HEK293 (cell line): ENCODE measurements at regions not wholly inside any gene's neighbourhood (a gene's known extent, or its start where the extent isn't known, plus 50 kb on each side); places are given as distances from the start of the nearest gene placed in this dataset.

ENCODE experiments used
- FEZF1 ChIP-seq: fragments of 450-650 bp; formaldehyde crosslinking; IDR thresholded peaks from 2 replicates; pipeline ENCODE4 v1.5.1; 2016; ENCODE audit warnings: missing biosample characterization, missing genetic modification characterization
- GLI4 ChIP-seq: fragments of 450-650 bp; formaldehyde crosslinking; IDR thresholded peaks from 2 replicates; pipeline ENCODE4 v1.5.1; 2016; ENCODE audit warnings: missing biosample characterization, missing genetic modification characterization
- OSR2 ChIP-seq: fragments of 450-650 bp; formaldehyde crosslinking; IDR thresholded peaks from 2 replicates; pipeline ENCODE4 v1.5.1; 2016; ENCODE audit warnings: missing biosample characterization, missing genetic modification characterization
- SCRT2 ChIP-seq: fragments of 450-650 bp; formaldehyde crosslinking; IDR thresholded peaks from 2 replicates; pipeline ENCODE4 v1.5.1; 2016; ENCODE audit warnings: missing biosample characterization, missing genetic modification characterization
- SP2 ChIP-seq: fragments of 450-650 bp; formaldehyde crosslinking; IDR thresholded peaks from 2 replicates; pipeline ENCODE4 v1.5.1; 2016; ENCODE audit warnings: missing biosample characterization, missing genetic modification characterization
- SP7 ChIP-seq: fragments of 450-650 bp; formaldehyde crosslinking; IDR thresholded peaks from 2 replicates; pipeline ENCODE4 v1.5.1; 2016; ENCODE audit warnings: missing biosample characterization, missing genetic modification characterization
- ZFP69B ChIP-seq: fragments of 450-650 bp; formaldehyde crosslinking; IDR thresholded peaks from 2 replicates; pipeline ENCODE4 v1.5.1; 2016; ENCODE audit warnings: missing biosample characterization, missing genetic modification characterization
- ZNF274 ChIP-seq, 2 experiments: fragments of 200-500 bp in 1 of 2; fragments of 450-650 bp in 1 of 2; sonication (Bioruptor generic) in 1 of 2; formaldehyde crosslinking in 1 of 2; IDR thresholded peaks; 2 replicates each; pipeline versions ENCODE4 v1.5.1 to v1.6.1; 2014 to 2016; ENCODE audit warnings: borderline replicate concordance in 1 of 2, inconsistent platforms in 1 of 2, low read length in 1 of 2, missing biosample characterization in 1 of 2, missing genetic modification characterization in 1 of 2
- ZNF394 ChIP-seq: fragments of 450-650 bp; formaldehyde crosslinking; IDR thresholded peaks from 2 replicates; pipeline ENCODE4 v1.5.1; 2016; ENCODE audit warnings: missing biosample characterization, missing genetic modification characterization, mild to moderate bottlenecking, moderate library complexity, borderline replicate concordance
- ZNF501 ChIP-seq: fragments of 450-650 bp; formaldehyde crosslinking; IDR thresholded peaks from 2 replicates; pipeline ENCODE4 v1.5.1; 2016; ENCODE audit warnings: missing biosample characterization, missing genetic modification characterization
- ZNF555 ChIP-seq: fragments of 450-650 bp; formaldehyde crosslinking; conservative IDR thresholded peaks from 2 replicates; pipeline ENCODE4 v1.5.1; 2017; ENCODE audit warnings: missing biosample characterization, mild to moderate bottlenecking, missing genetic modification characterization, inconsistent platforms
- ZNF558 ChIP-seq: fragments of 450-650 bp; formaldehyde crosslinking; IDR thresholded peaks from 2 replicates; pipeline ENCODE4 v1.5.1; 2016; ENCODE audit warnings: missing biosample characterization, missing genetic modification characterization
- ZNF624 ChIP-seq: fragments of 450-650 bp; formaldehyde crosslinking; IDR thresholded peaks from 2 replicates; pipeline ENCODE4 v1.5.1; 2017; ENCODE audit warnings: missing biosample characterization, missing genetic modification characterization
- ZNF654 ChIP-seq: fragments of 450-650 bp; formaldehyde crosslinking; IDR thresholded peaks from 2 replicates; pipeline ENCODE4 v1.5.1; 2016; ENCODE audit warnings: low read depth, missing biosample characterization, missing genetic modification characterization
- ZNF670 ChIP-seq: fragments of 450-650 bp; formaldehyde crosslinking; IDR thresholded peaks from 2 replicates; pipeline ENCODE4 v1.5.1; 2016; ENCODE audit warnings: missing biosample characterization, missing genetic modification characterization, low read depth
- ZNF768 ChIP-seq: fragments of 450-650 bp; formaldehyde crosslinking; IDR thresholded peaks from 2 replicates; pipeline ENCODE4 v1.5.1; 2018; ENCODE audit warnings: missing biosample characterization, mild to moderate bottlenecking, missing genetic modification characterization
- ZNF776 ChIP-seq: fragments of 450-650 bp; formaldehyde crosslinking; IDR thresholded peaks from 2 replicates; pipeline ENCODE4 v1.5.0; 2017; ENCODE audit warnings: missing biosample characterization, missing genetic modification characterization, borderline replicate concordance
- TF ChIP-seq, protein P1 (sequence below): fragments of 450-650 bp; formaldehyde crosslinking; IDR thresholded peaks from 2 replicates; pipeline ENCODE4 v1.5.1; 2016; ENCODE audit warnings: missing biosample characterization, missing genetic modification characterization
- TF ChIP-seq, protein P2 (sequence below): fragments of 450-650 bp; formaldehyde crosslinking; IDR thresholded peaks from 2 replicates; pipeline ENCODE4 v1.5.1; 2016; ENCODE audit warnings: missing biosample characterization, missing genetic modification characterization
- TF ChIP-seq, protein P3 (sequence below): fragments of 450-650 bp; formaldehyde crosslinking; IDR thresholded peaks from 2 replicates; pipeline ENCODE4 v1.5.1; 2016; ENCODE audit warnings: missing biosample characterization, missing genetic modification characterization
- TF ChIP-seq, protein P4 (sequence below): fragments of 450-650 bp; formaldehyde crosslinking; IDR thresholded peaks from 2 replicates; pipeline ENCODE4 v1.5.0; 2017; ENCODE audit warnings: missing biosample characterization, missing genetic modification characterization, borderline replicate concordance

DNA sequence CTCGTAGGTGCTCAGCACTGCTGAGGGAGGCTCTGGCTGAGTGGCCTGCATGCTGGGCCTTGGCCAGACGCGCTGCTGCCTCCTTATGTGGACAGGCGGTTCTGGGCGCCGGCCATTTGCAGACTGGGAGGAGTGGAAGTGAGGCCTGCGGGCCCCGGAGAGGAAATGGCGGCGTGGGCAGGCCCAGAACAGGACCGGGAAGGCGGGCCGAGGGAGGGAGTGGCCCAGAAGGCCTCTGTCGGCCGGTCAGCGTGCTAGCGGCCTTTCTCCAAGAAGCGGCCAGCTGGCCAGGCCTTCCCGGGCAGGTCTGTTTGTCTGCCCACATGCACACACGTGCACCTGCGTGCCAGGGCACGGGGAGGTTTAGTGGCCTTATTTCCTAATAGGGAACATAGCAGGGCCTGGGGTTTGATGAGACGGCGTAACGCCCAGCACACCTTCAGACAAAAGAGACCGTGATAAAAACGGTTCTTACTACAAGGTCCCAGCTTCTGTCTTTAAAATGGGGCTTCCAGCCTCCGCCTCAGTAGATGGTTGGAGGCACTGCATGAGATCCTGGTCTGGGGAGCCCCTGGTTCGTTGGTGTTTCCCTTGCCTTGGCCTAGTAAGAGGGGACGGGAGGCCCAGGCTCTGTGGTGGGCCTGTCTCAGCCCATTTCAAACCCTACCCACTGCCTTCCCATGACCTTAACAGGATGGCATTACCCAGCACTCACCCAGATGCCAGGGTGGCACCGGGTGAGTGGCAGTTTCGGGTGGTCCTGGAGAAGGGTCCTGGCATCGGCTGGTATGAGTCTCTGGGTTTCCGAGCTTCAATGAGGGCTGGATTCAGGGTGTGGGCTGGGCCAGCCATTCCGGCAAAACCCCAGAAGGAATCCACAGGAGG, 65.1 kb upstream of the PPARA start (continued):
- TF ChIP-seq SP2 (tag by site-specific recombination) (peak; percentile 25; the same call in 1 of the 2 replicates), SP7 (tag by site-specific recombination) (no peak), GLI4 (tag by site-specific recombination) (no peak), ZNF654 (tag by site-specific recombination) (no peak), ZNF394 (no peak), FEZF1 (tag by site-specific recombination) (no peak), SCRT2 (no peak), ZNF555 (tag by site-specific recombination) (no peak), ZNF501 (tag by site-specific recombination) (no peak), ZNF670 (no peak), ZNF624 (tag by site-specific recombination) (no peak), ZNF274 (IDR thresholded peaks at IDR 0.05; ENCODE audit: low read length) (no peak), ZNF274 (tag by site-specific recombination; IDR thresholded peaks at IDR 0.05; ENCODE audit: borderline replicate concordance) (no peak), ZNF768 (tag by site-specific recombination) (no peak), OSR2 (tag by site-specific recombination) (no peak), ZNF558 (tag by site-specific recombination) (no peak), ZNF776 (tag by site-specific recombination) (no peak), ZFP69B (tag by site-specific recombination) (peak; percentile 41; the same call in 1 of the 2 replicates)
- TF ChIP-seq, protein P1, sequence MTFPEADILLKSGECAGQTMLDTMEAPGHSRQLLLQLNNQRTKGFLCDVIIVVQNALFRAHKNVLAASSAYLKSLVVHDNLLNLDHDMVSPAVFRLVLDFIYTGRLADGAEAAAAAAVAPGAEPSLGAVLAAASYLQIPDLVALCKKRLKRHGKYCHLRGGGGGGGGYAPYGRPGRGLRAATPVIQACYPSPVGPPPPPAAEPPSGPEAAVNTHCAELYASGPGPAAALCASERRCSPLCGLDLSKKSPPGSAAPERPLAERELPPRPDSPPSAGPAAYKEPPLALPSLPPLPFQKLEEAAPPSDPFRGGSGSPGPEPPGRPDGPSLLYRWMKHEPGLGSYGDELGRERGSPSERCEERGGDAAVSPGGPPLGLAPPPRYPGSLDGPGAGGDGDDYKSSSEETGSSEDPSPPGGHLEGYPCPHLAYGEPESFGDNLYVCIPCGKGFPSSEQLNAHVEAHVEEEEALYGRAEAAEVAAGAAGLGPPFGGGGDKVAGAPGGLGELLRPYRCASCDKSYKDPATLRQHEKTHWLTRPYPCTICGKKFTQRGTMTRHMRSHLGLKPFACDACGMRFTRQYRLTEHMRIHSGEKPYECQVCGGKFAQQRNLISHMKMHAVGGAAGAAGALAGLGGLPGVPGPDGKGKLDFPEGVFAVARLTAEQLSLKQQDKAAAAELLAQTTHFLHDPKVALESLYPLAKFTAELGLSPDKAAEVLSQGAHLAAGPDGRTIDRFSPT (tag by site-specific recombination) = peak; percentile 94
- TF ChIP-seq, protein P2, sequence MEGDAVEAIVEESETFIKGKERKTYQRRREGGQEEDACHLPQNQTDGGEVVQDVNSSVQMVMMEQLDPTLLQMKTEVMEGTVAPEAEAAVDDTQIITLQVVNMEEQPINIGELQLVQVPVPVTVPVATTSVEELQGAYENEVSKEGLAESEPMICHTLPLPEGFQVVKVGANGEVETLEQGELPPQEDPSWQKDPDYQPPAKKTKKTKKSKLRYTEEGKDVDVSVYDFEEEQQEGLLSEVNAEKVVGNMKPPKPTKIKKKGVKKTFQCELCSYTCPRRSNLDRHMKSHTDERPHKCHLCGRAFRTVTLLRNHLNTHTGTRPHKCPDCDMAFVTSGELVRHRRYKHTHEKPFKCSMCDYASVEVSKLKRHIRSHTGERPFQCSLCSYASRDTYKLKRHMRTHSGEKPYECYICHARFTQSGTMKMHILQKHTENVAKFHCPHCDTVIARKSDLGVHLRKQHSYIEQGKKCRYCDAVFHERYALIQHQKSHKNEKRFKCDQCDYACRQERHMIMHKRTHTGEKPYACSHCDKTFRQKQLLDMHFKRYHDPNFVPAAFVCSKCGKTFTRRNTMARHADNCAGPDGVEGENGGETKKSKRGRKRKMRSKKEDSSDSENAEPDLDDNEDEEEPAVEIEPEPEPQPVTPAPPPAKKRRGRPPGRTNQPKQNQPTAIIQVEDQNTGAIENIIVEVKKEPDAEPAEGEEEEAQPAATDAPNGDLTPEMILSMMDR (tag by site-specific recombination) = peak; percentile 27; the same call in 1 of the 2 replicates
- TF ChIP-seq, protein P3, sequence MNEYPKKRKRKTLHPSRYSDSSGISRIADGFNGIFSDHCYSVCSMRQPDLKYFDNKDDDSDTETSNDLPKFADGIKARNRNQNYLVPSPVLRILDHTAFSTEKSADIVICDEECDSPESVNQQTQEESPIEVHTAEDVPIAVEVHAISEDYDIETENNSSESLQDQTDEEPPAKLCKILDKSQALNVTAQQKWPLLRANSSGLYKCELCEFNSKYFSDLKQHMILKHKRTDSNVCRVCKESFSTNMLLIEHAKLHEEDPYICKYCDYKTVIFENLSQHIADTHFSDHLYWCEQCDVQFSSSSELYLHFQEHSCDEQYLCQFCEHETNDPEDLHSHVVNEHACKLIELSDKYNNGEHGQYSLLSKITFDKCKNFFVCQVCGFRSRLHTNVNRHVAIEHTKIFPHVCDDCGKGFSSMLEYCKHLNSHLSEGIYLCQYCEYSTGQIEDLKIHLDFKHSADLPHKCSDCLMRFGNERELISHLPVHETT (tag by site-specific recombination) = no peak
- TF ChIP-seq, protein P4, sequence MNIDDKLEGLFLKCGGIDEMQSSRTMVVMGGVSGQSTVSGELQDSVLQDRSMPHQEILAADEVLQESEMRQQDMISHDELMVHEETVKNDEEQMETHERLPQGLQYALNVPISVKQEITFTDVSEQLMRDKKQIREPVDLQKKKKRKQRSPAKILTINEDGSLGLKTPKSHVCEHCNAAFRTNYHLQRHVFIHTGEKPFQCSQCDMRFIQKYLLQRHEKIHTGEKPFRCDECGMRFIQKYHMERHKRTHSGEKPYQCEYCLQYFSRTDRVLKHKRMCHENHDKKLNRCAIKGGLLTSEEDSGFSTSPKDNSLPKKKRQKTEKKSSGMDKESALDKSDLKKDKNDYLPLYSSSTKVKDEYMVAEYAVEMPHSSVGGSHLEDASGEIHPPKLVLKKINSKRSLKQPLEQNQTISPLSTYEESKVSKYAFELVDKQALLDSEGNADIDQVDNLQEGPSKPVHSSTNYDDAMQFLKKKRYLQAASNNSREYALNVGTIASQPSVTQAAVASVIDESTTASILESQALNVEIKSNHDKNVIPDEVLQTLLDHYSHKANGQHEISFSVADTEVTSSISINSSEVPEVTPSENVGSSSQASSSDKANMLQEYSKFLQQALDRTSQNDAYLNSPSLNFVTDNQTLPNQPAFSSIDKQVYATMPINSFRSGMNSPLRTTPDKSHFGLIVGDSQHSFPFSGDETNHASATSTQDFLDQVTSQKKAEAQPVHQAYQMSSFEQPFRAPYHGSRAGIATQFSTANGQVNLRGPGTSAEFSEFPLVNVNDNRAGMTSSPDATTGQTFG (tag by site-specific recombination) = no peak
